Stimulated activated CD4-positive, alpha-beta T cell treated with anti-CD3 and anti-CD28 coated beads, TNF-alpha, amount 100 ng/mL, for 1 hour (primary cell): ENCODE measurements at regions not wholly inside any gene's neighbourhood (a gene's known extent, or its start where the extent isn't known, plus 50 kb on each side); places are given as distances from the start of the nearest gene placed in this dataset.
"Not testable (repeated sequence)": the region's sequence is repeated elsewhere in the genome, so short reads cannot be mapped to it uniquely, and the experiment has no call there.

ENCODE experiments used
- DNase-seq, 3 donors: peaks; one replicate each; pipeline ENCODE4 v3.0.0-alpha.2; 2020; ENCODE audit warnings: low read depth in 3 of 3, low spot score in 1 of 3

GRCh38 chr9:90107726-90108655 lies 503.2 kb downstream of the GADD45G start:
- no peak for DNase-seq

GRCh38 chr9:90112788-90113187 lies 508.0 kb downstream of the GADD45G start:
- DNase-seq: no peak

- no peak for DNase-seq
Measured at GRCh38 chr9:90114641-90115425, 510.0 kb downstream of the GADD45G start.

- no peak for DNase-seq
Measured at GRCh38 chr9:90121762-90122161, 517.0 kb downstream of the GADD45G start.

GRCh38 chr9:90124961-90125360 lies 517.7 kb downstream of the DIRAS2 start:
- no peak for DNase-seq

- no peak for DNase-seq
Measured at GRCh38 chr9:90127923-90128322, 514.7 kb downstream of the DIRAS2 start.

- no peak for DNase-seq
Measured at GRCh38 chr9:90128587-90129190, 513.9 kb downstream of the DIRAS2 start.

- DNase-seq: no peak
Measured at GRCh38 chr9:90129446-90129845, 513.2 kb downstream of the DIRAS2 start.

- no peak for DNase-seq
Measured at GRCh38 chr9:90131568-90131967, 511.1 kb downstream of the DIRAS2 start.

- no peak for DNase-seq
Measured at GRCh38 chr9:90132866-90133265, 509.8 kb downstream of the DIRAS2 start.

- no peak for DNase-seq
Measured at GRCh38 chr9:90137801-90138200, 504.8 kb downstream of the DIRAS2 start.

GRCh38 chr9:90140131-90140818 lies 502.3 kb downstream of the DIRAS2 start:
- DNase-seq: no peak

- no peak for DNase-seq
Measured at GRCh38 chr9:90141723-90142122, 500.9 kb downstream of the DIRAS2 start.

- DNase-seq: peak in 2 of 3 donors; percentile 8 to 12
Measured at GRCh38 chr9:90142580-90142979, 500.0 kb downstream of the DIRAS2 start.

GRCh38 chr9:90147426-90147825 lies 495.2 kb downstream of the DIRAS2 start:
- DNase-seq: no peak

- no peak for DNase-seq
Measured at GRCh38 chr9:90156318-90156717, 486.3 kb downstream of the DIRAS2 start.

- DNase-seq: no peak
Measured at GRCh38 chr9:90162326-90162725, 480.3 kb downstream of the DIRAS2 start.

- DNase-seq: no peak
Measured at GRCh38 chr9:90162819-90163218, 479.8 kb downstream of the DIRAS2 start.

- no peak for DNase-seq
Measured at GRCh38 chr9:90165281-90165680, 477.3 kb downstream of the DIRAS2 start.

GRCh38 chr9:90166374-90166773 lies 476.2 kb downstream of the DIRAS2 start:
- not testable (repeated sequence) for DNase-seq

- DNase-seq: no peak
Measured at GRCh38 chr9:90167914-90168313, 474.7 kb downstream of the DIRAS2 start.
